ENCODE measurements at regions not wholly inside any gene's neighbourhood (a gene's known extent, or its start where the extent isn't known, plus 50 kb on each side); places are given as distances from the start of the nearest gene placed in this dataset.
"Not testable (repeated sequence)": the region's sequence is repeated elsewhere in the genome, so short reads cannot be mapped to it uniquely, and the experiment has no call there.

- TF ChIP-seq CTCF (conservative IDR thresholded peaks at IDR 0.05; ENCODE audit: low read depth, low read length); EZH2 (IDR thresholded peaks at IDR 0.05; ENCODE audit: low read length, unreplicated experiment); EZH2phosphoT487 (IDR thresholded peaks at IDR 0.05; ENCODE audit: borderline replicate concordance, low read length): not testable (repeated sequence)
Observed at GRCh38 chr11:28787897-28788296, 679.7 kb downstream of the METTL15 start.
